Caco-2 (cell line): ENCODE measurements at regions not wholly inside any gene's neighbourhood (a gene's known extent, or its start where the extent isn't known, plus 50 kb on each side); places are given as distances from the start of the nearest gene placed in this dataset.

ENCODE experiments used
- BruUV-seq: library from RNA; stranded (reverse); fragments of 400-500 nt; replicated peaks from 2 replicates; lab custom pipeline; 2021; lab: Mats Ljungman, UMichigan
- CTCF ChIA-PET: fragments of 300-600 bp; sonication (Branson Sonifier 250); formaldehyde crosslinking; loops from one replicate; lab custom pipeline; 2022; ENCODE audit warnings: antibody characterized with exemption; lab: Charles Lee
- POLR2A ChIA-PET: fragments of 300-600 bp; sonication (Branson Sonifier 250); formaldehyde crosslinking; loops from one replicate; lab custom pipeline; 2022; ENCODE audit warnings: antibody characterized with exemption; lab: Charles Lee
- DNase-seq, 2 experiments: peaks; one replicate each; pipeline versions ENCODE4 v3.0.0 to v3.0.0-alpha.2; 2020 to 2022
- H3K27me3 ChIP-seq: replicated peaks from 2 replicates; pipeline ENCODE4 v1.6.0; 2011; ENCODE audit warnings: low read length; ENCODE audit not compliant: control insufficient read depth, insufficient read depth
- H3K36me3 ChIP-seq: 2 replicates; pipeline ENCODE4 v1.5.1; 2011; ENCODE audit warnings: low read length; ENCODE audit not compliant: control insufficient read depth, insufficient read depth
- H3K4me1 ChIP-seq: fragments of 250-450 bp; sonication (Bioruptor Pico); 2 replicates; pipeline ENCODE4 v1.5.1; 2020; ENCODE audit warnings: mild to moderate bottlenecking
- H3K4me3 ChIP-seq: 2 replicates; pipeline ENCODE4 v1.5.1; 2011; ENCODE audit warnings: low read depth, mild to moderate bottlenecking, control low read depth, low read length
- H3K9me3 ChIP-seq: fragments of 250-450 bp; sonication (Bioruptor Pico); 2 replicates; pipeline ENCODE4 v1.5.1; 2020; ENCODE audit warnings: mild to moderate bottlenecking, moderate library complexity
- H3K27ac Mint-ChIP-seq: one replicate; pipeline ENCODE4 v1.8.0; 2022; ENCODE audit warnings: mixed read lengths; ENCODE audit not compliant: unreplicated experiment
- H3K27me3 Mint-ChIP-seq: one replicate; pipeline ENCODE4 v1.8.0; 2022; ENCODE audit warnings: mixed read lengths; ENCODE audit not compliant: insufficient read depth, unreplicated experiment
- H3K36me3 Mint-ChIP-seq: one replicate; pipeline ENCODE4 v1.8.0; 2022; ENCODE audit warnings: mild to moderate bottlenecking, mixed read lengths; ENCODE audit not compliant: insufficient read depth, unreplicated experiment
- H3K4me1 Mint-ChIP-seq: one replicate; pipeline ENCODE4 v1.8.0; 2022; ENCODE audit warnings: low read depth, mixed read lengths; ENCODE audit not compliant: unreplicated experiment
- H3K4me3 Mint-ChIP-seq: one replicate; pipeline ENCODE4 v1.8.0; 2022; ENCODE audit warnings: mild to moderate bottlenecking, moderate library complexity, mixed read lengths; ENCODE audit not compliant: unreplicated experiment
- H3K9me3 Mint-ChIP-seq: one replicate; pipeline ENCODE4 v1.8.0; 2022; ENCODE audit warnings: mixed read lengths; ENCODE audit not compliant: unreplicated experiment
- CTCF ChIP-seq, 2 experiments: fragments of 200-600 bp in 1 of 2; IDR thresholded peaks; 1 replicate in 1 of 2; 2 replicates in 1 of 2; pipeline versions ENCODE4 v1.5.1 to v1.8.0; 2011 to 2022; ENCODE audit warnings: antibody characterized with exemption in 1 of 2, control low read depth in 1 of 2, inconsistent platforms in 1 of 2, low read depth in 1 of 2, low read length in 1 of 2, mild to moderate bottlenecking in 1 of 2, moderate library complexity in 1 of 2; ENCODE audit not compliant: insufficient read depth in 1 of 2, severe bottlenecking in 1 of 2, unreplicated experiment in 1 of 2
- intact Hi-C: fragments of 100-400 bp; cut with micrococcal nuclease; formaldehyde crosslinking; loops from one replicate; pipeline ENCODE4 v1.10.0; 2022; ENCODE audit not compliant: unreplicated experiment

- no peak for DNase-seq
- POLR2A ChIA-PET = no interaction called here
- CTCF ChIA-PET = no interaction called here
- H3K9me3 ChIP-seq = no peaks in the 10 kb centered on the region
- H3K27me3 ChIP-seq = no peaks in the 10 kb centered on the region; the same call in 1 of the 2 replicates
- H3K4me1 Mint-ChIP-seq = no peaks in the 10 kb centered on the region
- H3K36me3 ChIP-seq = no peaks in the 10 kb centered on the region
- no peak overlapping the region for H3K4me3 ChIP-seq
- no peak overlapping the region for H3K4me3 Mint-ChIP-seq
- H3K36me3 Mint-ChIP-seq = no peaks in the 10 kb centered on the region
- intact Hi-C loops = no loop called here
- no peaks in the 10 kb centered on the region for H3K4me1 ChIP-seq
- H3K27me3 Mint-ChIP-seq = peaks cover 8% of the 10 kb centered on the region
- no peak overlapping the region for H3K27ac Mint-ChIP-seq
- no TSS peak for BruUV-seq
- TF ChIP-seq CTCF (IDR thresholded peaks at IDR 0.05; ENCODE audit: insufficient read depth in 1 of 2, low read depth in 1 of 2, low read length in 1 of 2, severe bottlenecking in 1 of 2, unreplicated experiment in 1 of 2) = no peak
- no peaks in the 10 kb centered on the region for H3K9me3 Mint-ChIP-seq
Observed at GRCh38 chr11:26248661-26249060, 83.3 kb upstream of the ANO3 start.

GRCh38 chr11:26254378-26254777, 77.6 kb upstream of the ANO3 start:
- H3K27ac Mint-ChIP-seq = no peak overlapping the region
- intact Hi-C loops = no loop called here
- Histone ChIP-seq H3K4me3 (no peak overlapping the region), H3K36me3 (no peaks in the 10 kb centered on the region), H3K27me3 (no peaks in the 10 kb centered on the region), H3K9me3 (no peaks in the 10 kb centered on the region), H3K4me1 (no peaks in the 10 kb centered on the region)
- no peak overlapping the region for H3K4me3 Mint-ChIP-seq
- ChIA-PET POLR2A (no interaction called here), CTCF (no interaction called here)
- BruUV-seq = no TSS peak
- no peaks in the 10 kb centered on the region for H3K36me3 Mint-ChIP-seq
- H3K27me3 Mint-ChIP-seq = peaks cover 11% of the 10 kb centered on the region
- DNase-seq = no peak
- H3K9me3 Mint-ChIP-seq = no peaks in the 10 kb centered on the region
- H3K4me1 Mint-ChIP-seq = no peaks in the 10 kb centered on the region
- no peak for TF ChIP-seq CTCF (IDR thresholded peaks at IDR 0.05; ENCODE audit: insufficient read depth in 1 of 2, low read depth in 1 of 2, low read length in 1 of 2, severe bottlenecking in 1 of 2, unreplicated experiment in 1 of 2)

- Mint-ChIP-seq H3K27ac (no peak overlapping the region), H3K4me3 (no peak overlapping the region), H3K27me3 (peaks cover 3% of the 10 kb centered on the region), H3K4me1 (no peaks in the 10 kb centered on the region), H3K36me3 (no peaks in the 10 kb centered on the region), H3K9me3 (no peaks in the 10 kb centered on the region)
- H3K36me3 ChIP-seq = no peaks in the 10 kb centered on the region
- no peaks in the 10 kb centered on the region for H3K4me1 ChIP-seq
- H3K9me3 ChIP-seq = no peaks in the 10 kb centered on the region
- DNase-seq = no peak
- H3K27me3 ChIP-seq = no peaks in the 10 kb centered on the region
- TF ChIP-seq CTCF (IDR thresholded peaks at IDR 0.05; ENCODE audit: insufficient read depth in 1 of 2, low read depth in 1 of 2, low read length in 1 of 2, severe bottlenecking in 1 of 2, unreplicated experiment in 1 of 2) = no peak
- no TSS peak for BruUV-seq
- H3K4me3 ChIP-seq = no peak overlapping the region
- POLR2A ChIA-PET = no interaction called here
- intact Hi-C loops = no loop called here
- CTCF ChIA-PET = no interaction called here
Observed at GRCh38 chr11:26263769-26264168, 68.2 kb upstream of the ANO3 start.
